Mucosa of descending colon (tissue), 3 donors: ENCODE measurements at regions not wholly inside any gene's neighbourhood (a gene's known extent, or its start where the extent isn't known, plus 50 kb on each side); places are given as distances from the start of the nearest gene placed in this dataset.

ENCODE experiments used
- ATAC-seq: fragments of 200-7000 bp; cut with Tn5 transposase; one replicate; pipeline ENCODE4 v1.9.1; 2020; ENCODE audit warnings: mild to moderate bottlenecking, moderate library complexity
- DNase-seq, 3 donors: peaks; one replicate each; pipeline ENCODE4 v3.0.0-alpha.2; 2020
- H3K36me3 ChIP-seq: fragments of 200-600 bp; one replicate; pipeline ENCODE4 v1.8.0; 2021; ENCODE audit warnings: low read depth, mild to moderate bottlenecking
- H3K4me1 ChIP-seq: fragments of 200-600 bp; one replicate; pipeline ENCODE4 v1.8.0; 2021; ENCODE audit warnings: low read depth, mild to moderate bottlenecking
- H3K4me3 ChIP-seq: fragments of 200-600 bp; one replicate; pipeline ENCODE4 v1.8.0; 2021; ENCODE audit warnings: mild to moderate bottlenecking
- H3K9me3 ChIP-seq: fragments of 200-600 bp; one replicate; pipeline ENCODE4 v1.8.0; 2021; ENCODE audit warnings: mild to moderate bottlenecking
- intact Hi-C, 2 donors: fragments of 100-400 bp; cut with DNase I in 1 of 2; cut with micrococcal nuclease in 1 of 2; formaldehyde crosslinking; loops; one replicate each; pipeline versions ENCODE4 v1.11.0 to v1.11.1; 2022; cut with DNase I, micrococcal nuclease
- TF ChIP-seq, protein P1 (sequence below): fragments of 200-600 bp; IDR thresholded peaks from one replicate; pipeline ENCODE4 v1.8.0; 2022; ENCODE audit warnings: antibody characterized with exemption, mild to moderate bottlenecking
- donor health status: DM: no; HTN: no; CAD: no; lungs with moderate emphysema.
- donor health status: DM: no; HTN: no; CAD: no.
- donor health status: DM: no; HTN: yes; CAD: no.

GRCh38 chr6:3612341-3613041 lies 139.0 kb downstream of the PXDC1 start:
- Histone ChIP-seq H3K4me3 (no peak overlapping the region), H3K4me1 (no peaks in the 10 kb centered on the region), H3K9me3 (no peaks in the 10 kb centered on the region), H3K36me3 (no peaks in the 10 kb centered on the region)
- intact Hi-C loops: no loop called here
- DNase-seq (no peak), ATAC-seq (peak; percentile 61)
- TF ChIP-seq, protein P1, sequence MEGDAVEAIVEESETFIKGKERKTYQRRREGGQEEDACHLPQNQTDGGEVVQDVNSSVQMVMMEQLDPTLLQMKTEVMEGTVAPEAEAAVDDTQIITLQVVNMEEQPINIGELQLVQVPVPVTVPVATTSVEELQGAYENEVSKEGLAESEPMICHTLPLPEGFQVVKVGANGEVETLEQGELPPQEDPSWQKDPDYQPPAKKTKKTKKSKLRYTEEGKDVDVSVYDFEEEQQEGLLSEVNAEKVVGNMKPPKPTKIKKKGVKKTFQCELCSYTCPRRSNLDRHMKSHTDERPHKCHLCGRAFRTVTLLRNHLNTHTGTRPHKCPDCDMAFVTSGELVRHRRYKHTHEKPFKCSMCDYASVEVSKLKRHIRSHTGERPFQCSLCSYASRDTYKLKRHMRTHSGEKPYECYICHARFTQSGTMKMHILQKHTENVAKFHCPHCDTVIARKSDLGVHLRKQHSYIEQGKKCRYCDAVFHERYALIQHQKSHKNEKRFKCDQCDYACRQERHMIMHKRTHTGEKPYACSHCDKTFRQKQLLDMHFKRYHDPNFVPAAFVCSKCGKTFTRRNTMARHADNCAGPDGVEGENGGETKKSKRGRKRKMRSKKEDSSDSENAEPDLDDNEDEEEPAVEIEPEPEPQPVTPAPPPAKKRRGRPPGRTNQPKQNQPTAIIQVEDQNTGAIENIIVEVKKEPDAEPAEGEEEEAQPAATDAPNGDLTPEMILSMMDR: no peak

DNA sequence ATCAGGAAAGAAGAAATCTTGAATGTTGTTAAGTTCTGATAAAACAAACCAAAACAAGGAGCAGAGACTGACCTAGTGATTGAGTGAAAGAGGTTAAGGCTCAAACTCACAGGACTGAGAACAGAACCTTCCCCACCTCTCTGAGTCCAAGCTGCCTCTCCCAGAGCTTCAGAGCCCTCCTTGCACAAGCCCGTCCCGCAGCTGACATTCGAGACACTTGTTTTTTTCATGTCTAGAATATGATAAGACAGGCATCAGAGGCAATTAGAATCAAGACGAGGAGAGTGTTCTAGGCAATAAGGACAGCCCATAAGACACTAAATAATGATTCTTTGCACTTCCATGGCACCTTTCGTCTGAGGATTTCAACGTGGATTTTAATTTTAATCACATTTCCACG lies 140.6 kb downstream of the PXDC1 start:
- Histone ChIP-seq H3K4me1 (no peaks in the 10 kb centered on the region), H3K9me3 (no peaks in the 10 kb centered on the region), H3K36me3 (no peaks in the 10 kb centered on the region), H3K4me3 (no peak overlapping the region)
- TF ChIP-seq, protein P1: no peak
- intact Hi-C loops: no loop called here
- ATAC-seq: no peak
- no peak for DNase-seq

- Histone ChIP-seq H3K36me3 (no peaks in the 10 kb centered on the region), H3K4me3 (no peak overlapping the region), H3K4me1 (no peaks in the 10 kb centered on the region), H3K9me3 (no peaks in the 10 kb centered on the region)
- no peak for DNase-seq
- ATAC-seq: no peak
- TF ChIP-seq, protein P1: no peak
- intact Hi-C loops: no loop called here
These were observed 141.3 kb downstream of the PXDC1 start for GRCh38 chr6:3610206-3610605.

- DNase-seq (no peak), ATAC-seq (no peak)
- intact Hi-C loops: no loop called here
- Histone ChIP-seq H3K4me1 (no peaks in the 10 kb centered on the region), H3K9me3 (no peaks in the 10 kb centered on the region), H3K36me3 (no peaks in the 10 kb centered on the region), H3K4me3 (no peak overlapping the region)
- TF ChIP-seq, protein P1: no peak
These were observed 142.1 kb downstream of the PXDC1 start for GRCh38 chr6:3609388-3609787.

GRCh38 chr6:3608159-3608558 lies 143.4 kb downstream of the PXDC1 start:
- TF ChIP-seq, protein P1: no peak
- DNase-seq: no peak
- Histone ChIP-seq H3K9me3 (no peaks in the 10 kb centered on the region), H3K4me1 (no peaks in the 10 kb centered on the region), H3K4me3 (no peak overlapping the region), H3K36me3 (no peaks in the 10 kb centered on the region)
- ATAC-seq: peak; percentile 19
- intact Hi-C loops: no loop called here

DNA sequence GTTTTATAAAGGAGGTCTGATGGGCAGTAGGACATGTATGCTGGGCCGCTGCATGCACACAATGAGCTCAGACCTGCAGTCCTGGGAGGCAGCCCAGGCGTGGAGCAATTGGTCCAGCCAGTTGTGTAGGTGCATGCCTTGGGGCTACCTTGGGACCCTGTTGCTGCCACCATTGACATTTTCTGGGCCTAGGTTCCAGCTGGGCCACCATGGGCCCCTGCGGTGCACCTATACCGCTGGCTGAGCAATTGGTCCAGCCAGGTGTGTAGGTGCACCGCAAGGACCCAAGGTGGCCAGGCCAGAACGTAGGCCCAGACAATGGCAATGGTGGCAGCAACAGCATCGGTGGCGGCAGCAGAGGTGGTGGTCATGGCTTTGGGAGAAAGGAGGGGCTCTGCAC lies 143.9 kb downstream of the PXDC1 start:
- DNase-seq (no peak), ATAC-seq (no peak)
- TF ChIP-seq, protein P1: no peak
- H3K36me3 ChIP-seq: no peaks in the 10 kb centered on the region
- intact Hi-C loops: no loop called here
- H3K9me3 ChIP-seq: peaks cover 2% of the 10 kb centered on the region
- H3K4me3 ChIP-seq: no peak overlapping the region
- H3K4me1 ChIP-seq: no peaks in the 10 kb centered on the region
